ENCODE measurements at regions not wholly inside any gene's neighbourhood (a gene's known extent, or its start where the extent isn't known, plus 50 kb on each side); places are given as distances from the start of the nearest gene placed in this dataset.
"Not testable (repeated sequence)": the region's sequence is repeated elsewhere in the genome, so short reads cannot be mapped to it uniquely, and the experiment has no call there.

GRCh38 chr19:28619816-28620429 lies 593.0 kb downstream of the UQCRFS1 start:
- DNase-seq (ENCODE audit: low read depth) = no peak

- DNase-seq (ENCODE audit: low read depth) = no peak
Measured at GRCh38 chr19:28618504-28618903, 594.4 kb downstream of the UQCRFS1 start.

DNA sequence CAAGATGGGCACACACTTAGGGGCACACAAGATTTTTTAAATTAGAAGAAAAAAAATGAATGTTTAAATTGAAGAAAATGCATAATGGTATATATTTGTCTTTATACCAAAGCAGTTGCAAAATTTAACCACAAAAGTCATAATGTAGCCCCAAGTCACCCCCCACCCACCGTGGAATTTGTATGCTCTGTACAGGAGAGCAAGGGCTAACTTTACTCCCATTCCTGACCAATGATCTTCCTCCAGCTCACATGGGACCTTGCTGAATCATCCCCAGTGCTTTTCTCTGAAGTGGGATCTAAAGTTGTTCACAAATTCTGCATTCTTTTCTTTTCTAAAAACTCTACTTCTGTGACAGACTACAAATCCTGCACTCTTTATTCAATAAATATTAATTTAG lies 597.0 kb downstream of the UQCRFS1 start:
- no peak for DNase-seq (ENCODE audit: low read depth)

GRCh38 chr19:28615546-28615916 lies 597.4 kb downstream of the UQCRFS1 start:
- DNase-seq (ENCODE audit: low read depth) = no peak

DNA sequence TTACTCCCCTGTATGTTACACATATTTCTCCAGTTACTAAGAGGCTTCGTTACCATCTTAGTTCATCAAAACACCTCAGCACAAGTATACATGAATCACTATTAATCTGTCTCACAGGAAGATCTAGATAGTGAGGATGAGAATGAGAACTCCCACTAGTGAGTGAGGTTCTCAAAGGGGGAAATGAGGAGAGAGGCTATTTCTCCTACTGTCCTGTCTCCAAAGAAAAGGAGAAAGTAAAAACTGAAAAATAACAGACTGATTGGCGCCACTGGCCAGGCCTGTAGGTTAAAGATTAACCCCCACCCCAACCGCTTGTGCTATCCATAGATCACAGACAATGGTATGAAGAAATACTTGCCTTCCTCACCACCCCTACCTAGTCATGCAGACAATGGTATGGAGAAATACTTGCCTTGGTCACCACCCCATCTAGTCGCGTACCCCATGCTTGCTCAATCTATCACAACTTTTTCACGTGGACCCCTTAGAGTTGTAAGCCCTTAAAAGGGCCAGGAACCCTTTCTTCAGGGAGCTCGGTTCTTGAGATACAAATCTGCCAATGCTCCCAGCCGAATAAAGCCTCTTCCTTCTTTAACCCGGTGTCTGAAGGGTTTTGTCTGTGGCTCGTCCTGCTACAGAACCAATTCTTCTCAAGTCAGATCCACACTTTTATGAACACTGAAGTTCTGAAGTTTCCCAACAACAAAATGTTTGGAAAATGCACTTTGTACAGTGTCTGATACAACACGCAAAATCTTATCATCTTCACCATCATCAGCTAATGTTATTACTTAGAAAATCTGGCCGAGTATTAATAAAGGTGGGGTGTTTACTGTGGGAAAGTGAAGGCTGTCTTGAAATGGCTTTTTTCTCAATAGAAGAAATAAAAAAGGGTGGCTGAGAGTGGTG lies 598.1 kb downstream of the UQCRFS1 start:
- no peak for DNase-seq (ENCODE audit: low read depth)

DNA sequence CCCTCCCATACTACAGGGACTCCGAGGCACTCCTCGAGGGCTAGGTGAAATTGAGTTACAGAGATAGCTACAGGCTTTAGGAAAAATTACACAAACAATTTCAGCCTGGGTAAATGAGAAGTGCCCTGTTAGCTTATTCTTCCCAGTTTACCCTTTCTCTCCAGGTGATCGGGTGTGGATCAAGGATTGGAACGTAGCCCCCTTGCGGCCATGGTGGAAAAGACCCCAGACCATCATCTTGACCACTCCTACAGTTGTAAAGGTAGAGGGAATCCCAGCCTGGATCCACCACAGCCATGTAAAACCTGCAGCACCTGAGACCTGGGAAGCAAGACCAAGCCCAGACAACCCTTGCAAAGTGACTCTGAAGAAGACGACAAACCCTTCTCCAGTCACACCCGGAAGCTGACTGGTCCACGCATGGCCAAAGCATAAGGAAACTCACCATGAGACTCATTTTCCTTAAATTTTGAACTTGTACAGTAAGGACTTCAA lies 600.6 kb downstream of the UQCRFS1 start:
- no peak for DNase-seq (ENCODE audit: low read depth)

DNA sequence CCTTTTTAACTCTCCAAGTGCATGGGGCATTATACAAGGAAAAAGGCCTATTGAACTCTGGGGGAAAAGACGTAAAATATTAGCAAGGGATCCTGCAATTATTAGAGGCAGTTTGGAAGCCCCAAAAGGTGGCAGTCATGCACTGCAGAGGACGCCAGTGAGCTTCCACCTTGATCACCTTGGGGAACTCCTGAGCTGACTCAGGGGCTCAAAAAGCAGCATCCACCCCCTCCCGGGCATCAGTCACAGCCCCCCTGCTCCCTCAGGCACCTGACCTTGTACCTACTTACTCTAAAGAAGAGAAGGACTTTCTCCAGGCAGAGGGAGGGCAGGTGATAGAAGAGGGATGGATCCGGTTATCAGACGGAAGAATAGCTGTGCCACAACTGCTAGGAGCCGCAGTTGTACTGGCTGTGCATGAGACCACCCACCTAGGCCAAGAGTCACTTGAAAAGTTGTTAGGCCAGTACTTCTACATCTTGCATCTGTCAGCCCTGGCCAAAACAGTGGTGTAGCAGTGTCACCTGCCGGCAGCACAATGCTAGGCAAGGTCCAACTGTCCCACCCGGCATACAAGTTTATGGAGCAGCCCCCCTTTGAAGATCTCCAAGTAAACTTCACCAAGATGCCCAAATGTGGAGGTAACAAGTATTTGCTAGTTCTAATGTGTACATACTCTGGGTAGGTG lies 601.6 kb downstream of the UQCRFS1 start:
- not testable (repeated sequence) for DNase-seq (ENCODE audit: low read depth)

DNA sequence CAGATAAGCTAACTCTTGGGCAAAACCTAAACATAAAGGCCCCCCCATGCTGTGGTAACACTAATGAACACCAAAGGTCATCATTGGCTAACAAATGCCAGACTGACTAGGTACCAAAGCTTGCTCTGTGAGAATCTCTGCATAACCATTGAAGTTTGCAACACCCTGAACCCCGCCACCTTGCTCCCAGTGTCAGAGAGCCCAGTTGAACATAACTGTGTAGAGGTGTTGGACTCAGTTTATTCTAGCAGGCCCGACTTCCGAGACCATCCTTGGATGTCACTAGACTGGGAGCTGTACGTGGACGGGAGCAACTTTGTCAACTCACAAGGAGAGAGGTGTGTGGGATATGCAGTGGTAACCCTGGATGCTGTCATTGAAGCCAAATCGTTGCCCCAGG lies 602.2 kb downstream of the UQCRFS1 start:
- DNase-seq (ENCODE audit: low read depth) = no peak

- no peak for DNase-seq (ENCODE audit: low read depth)
Measured at GRCh38 chr19:28609944-28610343, 603.0 kb downstream of the UQCRFS1 start.

- no peak for DNase-seq (ENCODE audit: low read depth)
Measured at GRCh38 chr19:28609091-28609755, 603.7 kb downstream of the UQCRFS1 start.

DNA sequence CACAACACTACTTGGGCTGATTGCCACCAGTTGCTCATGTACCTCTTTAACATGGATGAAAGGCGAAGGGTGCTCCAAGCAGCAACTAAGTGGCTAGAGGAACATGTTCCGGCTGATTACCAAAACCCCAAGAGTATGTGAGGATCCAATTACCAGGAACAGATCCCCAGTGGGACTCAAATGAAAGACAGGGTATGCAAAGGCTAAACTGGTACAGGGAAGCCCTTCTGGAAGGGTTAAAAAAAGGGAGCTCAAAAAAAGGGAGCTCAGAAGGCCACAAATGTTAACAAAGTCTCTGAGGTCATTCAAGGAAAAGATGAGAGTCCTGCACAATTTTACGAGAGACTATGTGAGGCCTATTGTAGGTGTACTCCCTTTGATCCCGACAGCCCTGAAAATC lies 604.7 kb downstream of the UQCRFS1 start:
- DNase-seq (ENCODE audit: low read depth) = no peak

GRCh38 chr19:28607066-28607583 lies 605.8 kb downstream of the UQCRFS1 start:
- DNase-seq (ENCODE audit: low read depth) = no peak

DNA sequence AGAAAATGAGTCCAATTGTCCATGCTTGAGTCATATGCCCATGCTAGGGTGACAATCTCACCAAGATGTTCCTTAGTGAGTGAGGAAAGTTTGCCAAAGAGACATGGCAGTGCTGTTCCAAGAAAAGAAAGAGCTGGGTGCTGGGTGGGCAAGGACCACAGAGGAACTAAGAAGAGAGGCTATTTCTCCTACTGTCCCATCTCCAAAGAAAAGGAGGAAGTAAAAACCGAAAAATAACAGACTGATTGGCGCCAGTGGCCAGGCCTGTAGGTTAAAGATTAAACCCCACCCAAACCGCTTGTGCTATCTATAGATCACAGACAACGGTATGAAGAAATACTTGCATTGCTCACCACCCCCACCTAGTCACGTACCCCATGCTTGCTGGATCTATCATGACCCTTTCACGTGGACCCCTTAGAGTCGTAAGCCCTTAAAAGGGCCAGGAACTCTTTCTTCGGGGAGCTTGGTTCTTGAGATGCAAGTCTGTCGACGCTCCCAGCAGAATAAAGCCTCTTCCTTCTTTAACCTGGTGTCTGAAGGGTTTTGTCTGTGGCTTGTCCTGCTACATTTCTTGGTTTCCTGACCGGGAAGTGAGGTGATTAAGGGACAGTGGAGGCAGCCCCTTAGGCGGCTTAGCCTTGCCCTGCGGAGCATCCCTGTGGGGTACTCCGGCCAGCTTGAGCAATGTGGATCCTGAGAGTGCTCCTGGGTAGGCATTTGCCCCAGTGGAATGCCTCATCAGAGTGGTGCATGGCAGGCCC lies 606.5 kb downstream of the UQCRFS1 start:
- no peak for DNase-seq (ENCODE audit: low read depth)

GRCh38 chr19:28605501-28606268 lies 607.3 kb downstream of the UQCRFS1 start:
- no peak for DNase-seq (ENCODE audit: low read depth)

DNA sequence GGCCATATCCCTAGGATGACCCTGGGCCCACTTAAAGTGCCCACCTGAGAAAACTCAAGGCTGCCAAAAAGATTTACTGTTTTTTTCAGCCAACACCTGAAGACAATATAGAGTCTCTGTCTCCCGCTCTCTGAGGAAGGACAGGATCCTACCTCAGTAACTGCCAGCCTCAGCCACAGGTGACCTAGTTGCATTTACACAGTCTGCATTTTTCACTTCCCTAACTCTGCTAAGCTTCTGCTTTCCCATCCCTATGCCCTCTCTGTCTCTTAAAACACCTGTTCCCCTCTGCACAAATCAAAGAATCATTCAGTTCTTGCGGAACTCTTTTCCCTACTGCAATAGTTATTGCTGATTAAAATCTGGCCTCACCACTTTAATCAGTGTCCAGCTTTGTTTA lies 609.5 kb downstream of the UQCRFS1 start:
- DNase-seq (ENCODE audit: low read depth) = no peak

GRCh38 chr19:28602675-28603298 lies 610.2 kb downstream of the UQCRFS1 start:
- no peak for DNase-seq (ENCODE audit: low read depth)

GRCh38 chr19:28601723-28602440 lies 611.1 kb downstream of the UQCRFS1 start:
- DNase-seq (ENCODE audit: low read depth) = no peak

GRCh38 chr19:28598861-28599260 lies 614.1 kb downstream of the UQCRFS1 start:
- no peak for DNase-seq (ENCODE audit: low read depth)

- DNase-seq (ENCODE audit: low read depth) = no peak
Measured at GRCh38 chr19:28596561-28597071, 616.3 kb downstream of the UQCRFS1 start.
